GM10248 (cell line): ENCODE measurements at regions not wholly inside any gene's neighbourhood (a gene's known extent, or its start where the extent isn't known, plus 50 kb on each side); places are given as distances from the start of the nearest gene placed in this dataset.

ENCODE experiments used
- CTCF ChIA-PET: fragments of 300-600 bp; sonication (Branson Sonifier 250); formaldehyde crosslinking; extraction: SDS; loops from one replicate; lab custom pipeline; 2021; ENCODE audit warnings: antibody characterized with exemption; lab: Yijun Ruan, JAX
- POLR2A ChIA-PET: fragments of 350-650 bp; sonication (Branson Sonifier 250); formaldehyde crosslinking; extraction: SDS; loops from one replicate; lab custom pipeline; 2020; ENCODE audit warnings: antibody characterized with exemption; lab: Yijun Ruan, JAX
- DNase-seq: peaks from one replicate; pipeline ENCODE4 v3.0.0; 2012; ENCODE audit errors: extremely low spot score
- CTCF ChIP-seq: IDR thresholded peaks from 2 replicates; pipeline ENCODE4 v1.5.1; 2012; ENCODE audit warnings: mild to moderate bottlenecking, low read depth; ENCODE audit errors: extremely low read depth, missing control alignments, control extremely low read depth

GRCh38 chr1:189678779-189679178, 798.9 kb downstream of the BRINP3 start:
- ChIA-PET POLR2A (no interaction called here), CTCF (interaction anchor here (1.9 kb wide), 1 partner anchor 13 kb away, joined by 4 read pairs; no protein-coding TSS in a partner anchor)
- peak; percentile 2 for TF ChIP-seq CTCF
- DNase-seq: no peak

- no peak for DNase-seq
- no peak for TF ChIP-seq CTCF
- ChIA-PET CTCF (interaction anchor here (1.9 kb wide), 1 partner anchor 9 kb away, joined by 4 read pairs; no protein-coding TSS in a partner anchor), POLR2A (no interaction called here)
Observed at GRCh38 chr1:189681252-189681919, 796.3 kb downstream of the BRINP3 start.

- ChIA-PET CTCF (interaction anchor here (1.9 kb wide), 1 partner anchor 10 kb away, joined by 4 read pairs; no protein-coding TSS in a partner anchor), POLR2A (no interaction called here)
- TF ChIP-seq CTCF: no peak
- no peak for DNase-seq
Observed at GRCh38 chr1:189682591-189682990, 795.1 kb downstream of the BRINP3 start.

GRCh38 chr1:189686288-189686687, 791.4 kb downstream of the BRINP3 start:
- no peak for TF ChIP-seq CTCF
- ChIA-PET POLR2A (no interaction called here), CTCF (interaction anchor here (2.9 kb wide), 1 partner anchor 10 kb away, joined by 11 read pairs; no protein-coding TSS in a partner anchor)
- DNase-seq: no peak

GRCh38 chr1:189693140-189693539, 784.5 kb downstream of the BRINP3 start:
- no peak for TF ChIP-seq CTCF
- no peak for DNase-seq
- ChIA-PET CTCF (no interaction called here), POLR2A (no interaction called here)

GRCh38 chr1:189696297-189696696, 781.4 kb downstream of the BRINP3 start:
- ChIA-PET CTCF (no interaction called here), POLR2A (no interaction called here)
- no peak for TF ChIP-seq CTCF
- DNase-seq: no peak
